ENCODE measurements at regions not wholly inside any gene's neighbourhood (a gene's known extent, or its start where the extent isn't known, plus 50 kb on each side); places are given as distances from the start of the nearest gene placed in this dataset.
"Not testable (repeated sequence)": the region's sequence is repeated elsewhere in the genome, so short reads cannot be mapped to it uniquely, and the experiment has no call there.

- Histone ChIP-seq H3K27ac (ENCODE audit: low read depth, low read length) (no peak overlapping the region), H3K27me3 (ENCODE audit: insufficient read depth, low read length) (no peaks in the 10 kb centered on the region), H3K9me3 (ENCODE audit: low read depth, low read length) (no peaks in the 10 kb centered on the region), H4K20me1 (ENCODE audit: insufficient read depth, low read length) (no peaks in the 10 kb centered on the region), H3K4me1 (ENCODE audit: insufficient read depth, low read length) (no peaks in the 10 kb centered on the region), H3K79me2 (ENCODE audit: insufficient read depth, low read length) (no peaks in the 10 kb centered on the region), H2AFZ (ENCODE audit: low read length) (no peak overlapping the region), H3K4me2 (ENCODE audit: insufficient read depth, low read length) (no peak overlapping the region), H3K36me3 (ENCODE audit: insufficient read depth, low read length) (no peaks in the 10 kb centered on the region), H3K4me3 (ENCODE audit: insufficient read depth, low read length) (no peak overlapping the region)
- no peak for DNase-seq (ENCODE audit: insufficient read length, low spot score, missing footprints)
- no peak for TF ChIP-seq CTCF (IDR thresholded peaks at IDR 0.05; ENCODE audit: extremely low read depth, low read depth, low read length)
Observed at GRCh38 chr11:37896016-37896415, 1298.0 kb upstream of the RAG2 start.

GRCh38 chr11:37881741-37882140, 1283.7 kb upstream of the RAG2 start:
- H3K27ac ChIP-seq (ENCODE audit: low read depth, low read length): no peak overlapping the region
- H4K20me1 ChIP-seq (ENCODE audit: insufficient read depth, low read length): no peaks in the 10 kb centered on the region
- H3K4me2 ChIP-seq (ENCODE audit: insufficient read depth, low read length): no peak overlapping the region
- H3K9me3 ChIP-seq (ENCODE audit: low read depth, low read length): no peaks in the 10 kb centered on the region
- DNase-seq (ENCODE audit: insufficient read length, low spot score, missing footprints): no peak
- no peaks in the 10 kb centered on the region for H3K36me3 ChIP-seq (ENCODE audit: insufficient read depth, low read length)
- no peak overlapping the region for H3K4me3 ChIP-seq (ENCODE audit: insufficient read depth, low read length)
- no peak overlapping the region for H2AFZ ChIP-seq (ENCODE audit: low read length)
- H3K4me1 ChIP-seq (ENCODE audit: insufficient read depth, low read length): no peaks in the 10 kb centered on the region
- H3K79me2 ChIP-seq (ENCODE audit: insufficient read depth, low read length): no peaks in the 10 kb centered on the region
- no peak for TF ChIP-seq CTCF (IDR thresholded peaks at IDR 0.05; ENCODE audit: extremely low read depth, low read depth, low read length)
- no peaks in the 10 kb centered on the region for H3K27me3 ChIP-seq (ENCODE audit: insufficient read depth, low read length)

- no peak overlapping the region for H3K27ac ChIP-seq (ENCODE audit: low read depth, low read length)
- no peak for TF ChIP-seq CTCF (IDR thresholded peaks at IDR 0.05; ENCODE audit: extremely low read depth, low read depth, low read length)
- no peak for DNase-seq (ENCODE audit: insufficient read length, low spot score, missing footprints)
Observed at GRCh38 chr11:37861671-37862070, 1263.6 kb upstream of the RAG2 start.

GRCh38 chr11:37858806-37859537, 1260.9 kb upstream of the RAG2 start:
- H3K4me2 ChIP-seq (ENCODE audit: insufficient read depth, low read length); H3K79me2 ChIP-seq (ENCODE audit: insufficient read depth, low read length); H2AFZ ChIP-seq (ENCODE audit: low read length); H3K27me3 ChIP-seq (ENCODE audit: insufficient read depth, low read length); H3K4me1 ChIP-seq (ENCODE audit: insufficient read depth, low read length); H3K27ac ChIP-seq (ENCODE audit: low read depth, low read length); H3K4me3 ChIP-seq (ENCODE audit: insufficient read depth, low read length); H4K20me1 ChIP-seq (ENCODE audit: insufficient read depth, low read length); DNase-seq (ENCODE audit: insufficient read length, low spot score, missing footprints); H3K9me3 ChIP-seq (ENCODE audit: low read depth, low read length); H3K36me3 ChIP-seq (ENCODE audit: insufficient read depth, low read length): not testable (repeated sequence)

More at GRCh38 chr11:37861671-37862070, 1263.6 kb upstream of the RAG2 start:
- Histone ChIP-seq H3K4me1 (ENCODE audit: insufficient read depth, low read length) (no peaks in the 10 kb centered on the region), H3K36me3 (ENCODE audit: insufficient read depth, low read length) (no peaks in the 10 kb centered on the region), H2AFZ (ENCODE audit: low read length) (no peak overlapping the region), H4K20me1 (ENCODE audit: insufficient read depth, low read length) (no peaks in the 10 kb centered on the region), H3K79me2 (ENCODE audit: insufficient read depth, low read length) (no peaks in the 10 kb centered on the region), H3K27me3 (ENCODE audit: insufficient read depth, low read length) (no peaks in the 10 kb centered on the region), H3K4me3 (ENCODE audit: insufficient read depth, low read length) (no peak overlapping the region), H3K4me2 (ENCODE audit: insufficient read depth, low read length) (no peak overlapping the region), H3K9me3 (ENCODE audit: low read depth, low read length) (no peaks in the 10 kb centered on the region)

All from osteoblast (primary cell).